K562 (cell line): ENCODE measurements at regions not wholly inside any gene's neighbourhood (a gene's known extent, or its start where the extent isn't known, plus 50 kb on each side); places are given as distances from the start of the nearest gene placed in this dataset.
A peak's percentile ranks its signal among the peaks of the same experiment; 100 is the strongest.

Experiments used
- ARID1B ChIP-seq: fragments of 450-650 bp; IDR thresholded peaks from 2 replicates; pipeline ENCODE4 v1.6.1; 2016; ENCODE audit warnings: antibody characterized with exemption, mild to moderate bottlenecking, inconsistent platforms
- BHLHE40 ChIP-seq: IDR thresholded peaks from 2 replicates; pipeline ENCODE4 v1.6.1; 2011; ENCODE audit warnings: low read length, improper control_type of control experiment
- CC2D1A ChIP-seq: fragments of 450-650 bp; IDR thresholded peaks from 2 replicates; pipeline ENCODE4 v1.6.1; 2017; ENCODE audit warnings: mild to moderate bottlenecking
- CEBPG ChIP-seq, 3 experiments: fragments of 200-800 bp in 1 of 3; sonication (Bioruptor generic) in 1 of 3; sonication (generic) in 1 of 3; formaldehyde crosslinking in 1 of 3; IDR thresholded peaks in 2 of 3; conservative IDR thresholded peaks in 1 of 3; 2 replicates each; pipeline versions ENCODE4 v1.6.1 to v1.8.0; 2016 to 2022; ENCODE audit warnings: missing compliant biosample characterization in 2 of 3, missing genetic modification characterization in 2 of 3, mild to moderate bottlenecking in 1 of 3, missing genetic modification reagents in 1 of 3
- CHD7 ChIP-seq: fragments of 200-600 bp; sonication (generic); IDR thresholded peaks from one replicate; pipeline ENCODE4 v1.6.1; 2012; ENCODE audit warnings: mild to moderate bottlenecking, low read depth, low read length, inconsistent platforms
- HCFC1 ChIP-seq: IDR thresholded peaks from 2 replicates; pipeline ENCODE4 v1.6.1; 2012; ENCODE audit warnings: low read depth, low read length, improper control_type of control experiment
- NCOA2 ChIP-seq, 2 experiments: fragments of 450-650 bp; IDR thresholded peaks; 2 replicates each; pipeline ENCODE4 v1.6.1; 2018; ENCODE audit warnings: mild to moderate bottlenecking in 2 of 2, moderate library complexity in 1 of 2; ENCODE audit not compliant: partially characterized antibody in 2 of 2
- NCOA4 ChIP-seq: fragments of 450-650 bp; IDR thresholded peaks from 2 replicates; pipeline ENCODE4 v1.6.1; 2018; ENCODE audit warnings: mild to moderate bottlenecking; ENCODE audit not compliant: partially characterized antibody
- PBX2 ChIP-seq, 2 experiments: IDR thresholded peaks in 1 of 2; conservative IDR thresholded peaks in 1 of 2; 2 replicates each; pipeline ENCODE4 v1.6.1; 2016; ENCODE audit warnings: low read depth in 2 of 2, mild to moderate bottlenecking in 1 of 2, missing compliant biosample characterization in 1 of 2, missing genetic modification characterization in 1 of 2, moderate library complexity in 1 of 2
- PTBP1 ChIP-seq: fragments of 200-400 bp; formaldehyde crosslinking; IDR thresholded peaks from 2 replicates; pipeline ENCODE4 v1.6.1; 2017; ENCODE audit warnings: low read depth, low read length
- SMARCA4 ChIP-seq: fragments of 450-650 bp; IDR thresholded peaks from 2 replicates; pipeline ENCODE4 v1.6.1; 2016
- SOX6 ChIP-seq: fragments of 450-650 bp; IDR thresholded peaks from 2 replicates; pipeline ENCODE4 v1.6.1; 2014; ENCODE audit warnings: mild to moderate bottlenecking

GRCh38 chr6:14240411-14241166, 123.0 kb downstream of the CD83 start (continued):
- no peak for TF ChIP-seq CHD7
- peak; percentile 66 for TF ChIP-seq SOX6
- TF ChIP-seq CC2D1A, result no peak
- TF ChIP-seq ARID1B, result peak; percentile 81
- TF ChIP-seq SMARCA4, result peak; percentile 47; the same call in 1 of the 2 replicates
- no peak for TF ChIP-seq PTBP1
- no peak for TF ChIP-seq NCOA4
- TF ChIP-seq NCOA2 (IDR thresholded peaks at IDR 0.05; ENCODE audit: partially characterized antibody in 2 of 2), result no peak
- TF ChIP-seq CEBPG (CRISPR knock-in tag; IDR thresholded peaks at IDR 0.05), result peak; percentile 8; the same call in 1 of the 2 replicates
- TF ChIP-seq CEBPG (tag; conservative IDR thresholded peaks at IDR 0.05 in 1 of 2, IDR thresholded peaks at IDR 0.05 in 1 of 2), result peak; percentile 87 to 88
- no peak for TF ChIP-seq HCFC1
- TF ChIP-seq PBX2 (CRISPR knock-in tag; IDR thresholded peaks at IDR 0.05; ENCODE audit: low read depth), result no peak
- TF ChIP-seq PBX2 (tag; conservative IDR thresholded peaks at IDR 0.05; ENCODE audit: low read depth), result 0 out of 2 replicates have a peak, but pooled peaks have one; percentile 29
- 0 out of 2 replicates have a peak, but pooled peaks have one; percentile 10 for TF ChIP-seq BHLHE40
